HG02798 (cell line): ENCODE measurements at regions not wholly inside any gene's neighbourhood (a gene's known extent, or its start where the extent isn't known, plus 50 kb on each side); places are given as distances from the start of the nearest gene placed in this dataset.

Source experiments
- ATAC-seq: cut with Tn5 transposase; IDR thresholded peaks from one replicate; pipeline ENCODE4 v1.9.1; 2021; ENCODE audit warnings: mild to moderate bottlenecking; ENCODE audit not compliant: unreplicated experiment, poor library complexity

DNA sequence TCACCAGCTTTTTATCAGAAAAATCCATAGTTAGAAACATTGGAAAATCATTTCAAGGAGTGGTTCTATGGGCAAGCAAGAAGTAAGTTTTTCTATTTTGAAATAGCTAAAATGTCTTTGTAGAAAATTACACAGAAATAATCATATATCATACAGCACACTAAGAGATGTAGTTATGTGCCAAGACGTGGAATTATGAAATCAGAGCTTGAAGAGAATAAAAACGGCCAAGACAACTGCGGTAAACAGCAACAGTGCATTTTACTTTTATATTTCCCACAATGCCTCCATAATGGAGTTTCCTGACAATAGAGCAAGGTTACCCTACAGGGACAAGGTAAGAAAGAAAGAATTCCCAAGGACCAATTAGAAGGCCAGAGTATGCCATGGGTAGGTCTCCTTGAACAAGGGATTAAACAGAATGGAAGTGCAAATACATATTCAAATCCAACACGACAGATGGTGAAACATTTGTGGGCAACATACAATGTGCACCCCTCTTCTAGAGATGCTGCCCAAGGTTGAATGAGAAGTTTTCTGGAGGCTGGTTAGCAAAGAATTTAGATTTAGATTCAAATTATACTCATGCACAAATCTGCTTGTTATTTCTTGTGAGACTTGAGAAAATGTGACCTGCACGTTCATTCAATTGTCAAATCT lies 76.1 kb upstream of the BTG1 start:
- no peak for ATAC-seq

DNA sequence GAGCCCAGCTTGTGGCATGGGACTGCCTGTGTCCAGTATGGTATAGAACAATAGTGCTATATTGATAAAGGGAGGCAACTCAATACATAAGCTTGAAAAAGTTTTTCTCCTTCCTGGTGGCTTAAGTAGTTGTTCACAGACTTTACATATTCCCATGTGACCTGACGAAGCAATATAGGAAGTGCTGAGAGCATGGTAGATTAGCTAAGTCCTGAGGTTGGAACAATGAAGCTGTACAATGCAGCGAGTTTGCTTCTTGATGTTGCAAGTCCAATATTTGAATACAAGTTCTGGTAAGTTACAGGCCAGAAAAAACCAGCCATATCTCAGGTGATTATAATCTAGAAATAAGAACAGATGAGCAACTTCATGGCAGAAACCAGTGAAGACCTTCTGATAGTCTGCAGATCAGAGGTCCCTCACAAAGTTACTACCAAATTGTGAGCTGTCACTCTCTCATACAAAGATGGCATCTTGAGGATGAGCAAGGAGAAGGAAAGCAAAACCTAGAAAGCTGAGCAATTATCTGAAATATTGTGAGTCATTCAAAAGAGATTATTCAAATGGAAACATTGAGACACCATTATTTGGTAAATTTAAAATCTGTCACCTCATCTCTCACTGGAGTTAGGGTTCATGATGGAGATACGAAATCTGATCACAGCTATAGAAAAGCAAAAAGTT lies 72.9 kb upstream of the BTG1 start:
- peak; percentile 51 for ATAC-seq

DNA sequence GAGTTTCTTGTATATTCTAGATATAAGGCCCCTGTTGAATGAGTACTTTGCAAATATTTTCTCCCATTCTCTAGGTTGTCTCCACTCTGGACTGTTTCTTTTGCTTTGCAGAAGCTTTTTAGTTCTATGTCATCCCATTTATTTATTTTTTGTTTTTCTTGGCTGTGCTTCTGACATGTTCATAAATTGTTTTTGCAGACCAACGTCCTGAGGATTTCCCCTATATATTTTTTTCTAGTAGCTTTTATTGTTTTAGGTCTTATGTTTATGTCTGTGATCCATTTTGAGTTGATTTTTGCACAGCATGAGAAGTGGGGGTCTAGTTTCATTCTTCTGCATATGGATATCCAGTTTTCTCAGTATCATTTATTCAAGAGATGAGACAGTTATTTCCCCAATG lies 70.4 kb upstream of the BTG1 start:
- no peak for ATAC-seq

DNA sequence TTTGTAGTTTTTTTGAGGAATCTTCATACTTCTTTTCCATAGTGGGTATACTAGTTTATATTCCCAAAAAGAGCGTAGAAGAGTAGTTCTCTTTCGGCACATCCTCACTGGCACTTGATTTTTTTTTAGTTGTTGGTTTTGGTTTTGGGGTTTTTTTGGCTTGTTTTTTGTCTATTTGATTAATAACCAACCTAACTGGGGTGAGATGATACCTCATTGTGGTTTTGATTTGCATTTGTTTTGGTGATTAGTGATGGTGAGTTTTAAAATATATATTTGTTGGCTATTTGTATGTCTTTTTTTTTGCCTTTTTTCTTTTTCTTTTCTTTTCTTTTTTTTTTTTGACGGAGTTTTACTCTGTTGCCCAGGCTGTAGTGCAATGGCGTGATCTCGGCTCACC lies 69.7 kb upstream of the BTG1 start:
- ATAC-seq: no peak

DNA sequence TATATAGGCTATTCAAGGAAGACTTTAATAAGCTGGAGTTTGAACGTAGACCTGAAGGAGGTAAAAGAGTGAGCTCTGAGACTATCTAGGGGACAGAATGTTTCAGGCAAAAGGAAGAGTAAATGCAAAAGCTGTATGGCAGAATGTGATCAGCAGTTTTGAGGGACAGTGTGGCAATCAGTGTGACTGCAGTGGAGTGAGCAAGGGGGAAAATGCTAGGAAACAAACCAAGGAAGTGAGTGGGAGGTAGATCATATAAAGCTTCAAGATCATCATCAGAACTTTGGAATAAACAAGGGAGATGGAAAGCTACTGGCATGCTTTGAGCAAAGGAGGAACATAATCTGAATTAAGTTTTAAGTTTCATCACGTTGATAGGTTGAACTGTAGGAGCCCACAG lies 67.5 kb upstream of the BTG1 start:
- no peak for ATAC-seq

DNA sequence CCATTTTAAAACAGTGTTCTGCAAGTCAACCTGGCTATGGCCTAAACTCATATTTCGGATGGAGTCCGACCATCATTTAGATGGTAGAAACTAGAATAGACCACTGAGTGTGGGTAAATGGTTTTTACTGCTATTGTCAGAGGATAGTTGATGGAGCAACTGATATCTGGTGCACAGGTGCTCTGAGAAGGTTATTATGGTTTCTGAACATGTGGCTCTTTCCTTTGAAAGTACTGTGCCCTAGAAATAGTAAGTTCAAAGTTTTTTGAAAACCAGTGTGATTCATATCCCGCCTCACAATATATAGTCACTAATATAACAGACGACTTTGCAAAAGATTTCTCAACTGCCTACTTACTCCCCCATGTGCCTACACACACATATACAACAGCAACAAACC lies 64.4 kb upstream of the BTG1 start:
- ATAC-seq: peak; percentile 60

DNA sequence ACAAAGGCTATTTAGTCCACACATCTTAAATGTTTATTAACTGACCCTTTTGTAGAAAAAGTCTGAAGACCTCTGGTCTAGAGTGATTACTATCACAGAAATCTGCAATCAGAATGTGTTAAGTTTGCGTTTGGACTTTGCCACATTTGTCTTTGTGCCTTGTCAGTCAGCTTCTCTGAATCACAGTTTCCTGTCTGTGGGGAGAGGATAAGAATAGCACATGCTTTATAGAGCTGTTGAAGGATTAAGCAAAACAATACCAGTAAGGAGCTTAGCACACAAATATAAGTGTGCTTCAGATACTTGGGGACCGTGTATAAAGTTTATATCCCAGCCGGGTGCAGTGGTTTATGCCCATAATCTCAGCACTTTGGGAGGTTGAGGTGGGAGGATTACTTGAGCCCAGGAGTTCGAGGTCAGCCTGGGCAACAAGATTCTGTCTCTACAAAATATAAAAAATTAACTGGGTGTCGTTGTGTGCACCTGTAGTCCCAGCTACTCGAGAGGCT lies 63.0 kb upstream of the BTG1 start:
- ATAC-seq: peak; percentile 81

DNA sequence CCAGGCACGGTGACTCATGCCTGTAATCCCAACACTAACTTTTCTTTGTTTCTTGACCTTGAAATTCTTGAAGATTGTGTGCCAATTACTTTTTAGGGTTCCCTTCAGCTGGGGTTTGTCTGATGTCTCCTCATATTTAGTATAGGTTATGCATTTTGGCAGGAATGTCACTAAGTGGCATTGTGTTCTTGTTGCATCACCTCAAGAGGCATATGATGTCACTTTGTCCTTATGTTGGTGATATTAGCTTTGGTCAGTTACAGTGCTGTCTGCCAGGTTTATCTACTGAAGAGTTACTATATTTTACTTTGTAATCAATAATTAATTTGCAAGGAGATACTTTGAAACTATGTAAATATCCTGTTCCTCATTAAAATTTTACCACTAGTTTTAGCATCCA lies 61.0 kb upstream of the BTG1 start:
- no peak for ATAC-seq

DNA sequence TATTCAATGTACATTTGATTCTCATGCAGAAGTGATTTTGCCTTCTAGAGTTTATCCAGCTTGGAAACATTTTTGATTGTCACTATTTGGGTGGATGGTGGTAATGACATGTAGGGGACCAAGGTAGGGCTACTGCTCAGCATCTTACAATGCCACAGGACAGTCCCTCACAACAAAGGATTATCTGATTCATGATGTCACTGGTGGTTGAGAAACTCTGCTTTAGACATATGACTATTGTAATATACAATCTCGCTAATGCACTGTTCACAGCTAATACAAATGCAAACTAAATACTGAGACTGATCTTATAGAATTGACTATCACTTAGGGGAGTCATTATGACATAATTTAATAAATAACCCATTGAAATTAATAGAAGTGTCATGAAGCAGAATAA lies 60.4 kb upstream of the BTG1 start:
- no peak for ATAC-seq

DNA sequence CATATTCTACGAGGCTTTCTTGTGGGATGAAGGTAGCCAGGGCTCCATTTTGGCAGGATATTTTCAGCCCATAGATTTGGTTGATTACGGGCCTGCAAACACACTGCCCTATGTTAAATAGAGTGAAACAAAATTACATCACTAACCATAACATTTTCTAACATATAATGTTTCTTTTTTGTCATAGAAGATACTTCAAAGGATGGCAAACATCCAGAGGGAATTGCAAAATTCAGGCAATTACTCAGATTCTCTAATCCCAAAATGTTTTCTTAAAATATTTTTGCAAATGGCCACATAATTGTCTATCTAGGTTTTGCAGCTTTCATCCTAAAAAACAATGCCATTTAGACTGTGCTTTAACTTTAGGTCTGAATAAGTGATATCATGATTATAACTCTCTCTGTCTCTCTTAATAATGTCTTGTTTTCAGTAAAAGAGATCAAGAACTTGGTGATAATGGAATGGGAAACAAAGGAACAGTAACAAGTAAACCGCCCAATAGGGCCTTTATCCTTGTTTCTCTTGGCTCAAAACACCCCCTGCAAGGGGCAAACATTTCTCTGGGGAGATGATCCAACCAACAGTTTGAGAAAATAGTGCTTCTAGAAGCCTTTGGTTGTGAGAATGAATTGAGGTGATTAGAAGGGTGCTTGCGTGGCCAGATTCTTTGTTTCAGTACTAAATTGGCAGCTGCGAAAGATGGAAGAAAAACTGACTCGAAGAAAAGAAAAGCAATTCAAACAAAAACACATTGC lies 54.4 kb upstream of the BTG1 start:
- no peak for ATAC-seq

DNA sequence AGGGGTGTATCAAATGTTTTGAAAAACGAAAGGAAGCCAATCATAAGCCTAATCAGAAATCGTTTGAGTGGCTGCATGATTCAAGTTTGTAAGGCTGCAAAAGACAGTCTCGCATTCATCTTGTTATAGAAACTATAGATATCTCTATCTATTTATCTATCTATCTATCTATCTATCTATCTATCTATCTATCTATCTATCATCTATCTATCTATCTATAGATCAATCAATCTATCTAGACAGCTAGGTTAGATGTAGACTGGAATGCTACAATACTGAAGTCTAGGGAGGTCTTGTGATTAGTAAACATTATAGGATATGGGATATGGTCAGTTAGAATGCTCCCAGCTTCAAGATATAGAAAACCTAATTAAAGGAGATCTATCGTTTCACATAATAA lies 52.2 kb upstream of the BTG1 start:
- no peak for ATAC-seq

DNA sequence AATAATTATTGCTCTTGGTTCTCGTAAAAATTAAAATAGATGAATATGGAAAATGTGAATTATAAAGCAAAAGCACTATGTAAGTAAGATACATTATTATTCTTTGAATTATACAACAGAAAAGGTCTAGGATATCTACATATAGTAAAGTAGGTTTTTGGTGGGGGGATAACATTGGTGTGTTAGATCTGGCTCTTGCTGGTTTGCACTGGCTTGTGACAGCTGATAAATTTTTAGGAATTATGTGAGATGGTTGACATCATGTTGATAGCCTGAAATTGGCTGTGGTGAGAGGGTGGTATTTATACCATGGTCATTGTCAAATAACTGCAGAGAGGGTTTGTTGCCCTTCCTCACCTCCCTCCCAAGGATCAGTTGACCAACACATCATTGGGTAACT lies 50.7 kb upstream of the BTG1 start:
- ATAC-seq: no peak
